ENCODE measurements at regions not wholly inside any gene's neighbourhood (a gene's known extent, or its start where the extent isn't known, plus 50 kb on each side); places are given as distances from the start of the nearest gene placed in this dataset.
A peak's percentile ranks its signal among the peaks of the same experiment; 100 is the strongest.

DNA sequence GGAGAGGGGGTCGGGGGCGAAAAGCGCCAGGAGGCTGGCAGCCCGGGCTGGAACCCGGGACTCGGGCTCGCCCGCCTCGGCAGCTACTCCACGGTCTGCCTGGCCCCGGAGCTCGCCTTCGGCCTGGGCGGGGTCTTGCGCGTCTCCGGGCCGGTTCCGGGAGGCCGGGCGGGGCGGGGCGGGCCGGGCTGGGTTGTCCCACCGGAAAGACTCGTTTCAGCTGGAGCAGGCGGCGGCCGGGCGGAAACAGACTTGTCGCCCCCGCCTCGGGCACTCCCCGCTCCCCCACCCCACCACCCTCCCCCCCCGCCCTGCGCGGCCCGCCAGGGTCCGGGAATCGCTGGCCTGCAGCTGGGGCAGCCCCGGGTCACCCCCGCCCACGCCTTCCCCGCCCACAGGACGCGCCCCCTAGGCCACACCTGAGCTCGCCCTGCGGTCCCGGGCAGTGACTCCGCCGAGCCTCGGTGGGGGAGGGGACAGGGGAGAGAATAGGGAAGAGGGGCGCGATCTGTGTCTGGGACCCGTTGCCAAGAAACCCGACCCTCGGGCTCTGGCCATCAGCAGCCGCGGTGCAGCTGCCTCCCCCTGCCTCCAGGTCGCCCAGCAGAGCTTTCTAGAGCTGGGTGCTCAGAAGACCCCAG lies 109.4 kb downstream of the KCTD15 start:
- Histone ChIP-seq H3K79me2 (ENCODE audit: insufficient read depth, low read length) (no peaks in the 10 kb centered on the region), H3K27me3 (ENCODE audit: control insufficient read depth in 2 of 2, insufficient read depth in 2 of 2, low read length in 2 of 2) (peaks cover 42 to 49% of the 10 kb centered on the region in 2 donors), H3K9me3 (replicated peaks in 1 of 2; ENCODE audit: control insufficient read depth in 1 of 2, insufficient read depth in 1 of 2, low read length in 2 of 2) (peaks cover 0 to 16% of the 10 kb centered on the region in 2 donors), H3K4me3 (replicated peaks in 1 of 3; ENCODE audit: low read depth in 2 of 3, low read length in 3 of 3) (no peak overlapping the region), H2AFZ (ENCODE audit: insufficient read depth, low read depth, low read length, poor library complexity, severe bottlenecking) (no peak overlapping the region), H3K4me2 (replicated peaks; ENCODE audit: extremely low read depth, low read length, poor library complexity, severe bottlenecking) (peak overlapping the region; percentile 34), H3K27ac (ENCODE audit: low read depth in 1 of 2, low read length in 2 of 2) (no peak overlapping the region), H3K4me1 (ENCODE audit: control insufficient read depth in 1 of 2, insufficient read depth in 2 of 2, low read length in 2 of 2) (peaks cover 0 to 4% of the 10 kb centered on the region in 2 donors), H3K9ac (ENCODE audit: insufficient read depth, low read length, poor library complexity, severe bottlenecking) (no peak overlapping the region), H4K20me1 (ENCODE audit: insufficient read depth, low read length) (no peaks in the 10 kb centered on the region), H3K36me3 (replicated peaks in 1 of 2; ENCODE audit: control insufficient read depth in 1 of 2, insufficient read depth in 2 of 2, low read length in 2 of 2) (no peaks in the 10 kb centered on the region)
- under 1% methylated on average over 27 of the region's 60 CpGs for WGBS (ENCODE audit: insufficient coverage)
- Mint-ChIP-seq H3K36me3 (no peaks in the 10 kb centered on the region), H3K4me3 (peak overlapping the region in 1 of 2 donors; percentile 85), H3K4me1 (peaks cover 6% of the 10 kb centered on the region), H3K9me3 (peaks cover 0 to 11% (median 5%) of the 10 kb centered on the region in 7 donors), H3K27ac (no peak overlapping the region), H3K27me3 (ENCODE audit: low read depth in 3 of 3) (peaks cover 49 to 68% (median 51%) of the 10 kb centered on the region in 3 donors)
- TF ChIP-seq CTCF (IDR thresholded peaks at IDR 0.05) = no peak
- intact Hi-C loops (cut with micrococcal nuclease) = no loop called here
- no peak for DNase-seq

- Mint-ChIP-seq H3K4me3 (peak overlapping the region in 1 of 2 donors; percentile 83), H3K4me1 (peaks cover 6% of the 10 kb centered on the region), H3K27ac (no peak overlapping the region), H3K9me3 (peaks cover 0 to 9% (median 4%) of the 10 kb centered on the region in 7 donors), H3K27me3 (ENCODE audit: low read depth in 3 of 3) (peaks cover 45 to 68% (median 51%) of the 10 kb centered on the region in 3 donors), H3K36me3 (no peaks in the 10 kb centered on the region)
- H3K79me2 ChIP-seq (ENCODE audit: insufficient read depth, low read length) = no peaks in the 10 kb centered on the region
- H3K4me2 ChIP-seq (replicated peaks; ENCODE audit: extremely low read depth, low read length, poor library complexity, severe bottlenecking) = no peak overlapping the region
- no peak for DNase-seq
- peaks cover 0 to 4% of the 10 kb centered on the region in 2 donors for H3K4me1 ChIP-seq (ENCODE audit: control insufficient read depth in 1 of 2, insufficient read depth in 2 of 2, low read length in 2 of 2)
- H2AFZ ChIP-seq (ENCODE audit: insufficient read depth, low read depth, low read length, poor library complexity, severe bottlenecking) = no peak overlapping the region
- H4K20me1 ChIP-seq (ENCODE audit: insufficient read depth, low read length) = no peaks in the 10 kb centered on the region
- TF ChIP-seq CTCF (IDR thresholded peaks at IDR 0.05) = no peak
- WGBS (ENCODE audit: insufficient coverage) = 5% methylated on average over 59 of the region's 59 CpGs
- peaks cover 0 to 16% of the 10 kb centered on the region in 2 donors for H3K9me3 ChIP-seq (replicated peaks in 1 of 2; ENCODE audit: control insufficient read depth in 1 of 2, insufficient read depth in 1 of 2, low read length in 2 of 2)
- peaks cover 42 to 49% of the 10 kb centered on the region in 2 donors for H3K27me3 ChIP-seq (ENCODE audit: control insufficient read depth in 2 of 2, insufficient read depth in 2 of 2, low read length in 2 of 2)
- H3K9ac ChIP-seq (ENCODE audit: insufficient read depth, low read length, poor library complexity, severe bottlenecking) = no peak overlapping the region
- intact Hi-C loops (cut with micrococcal nuclease) = no loop called here
- no peaks in the 10 kb centered on the region for H3K36me3 ChIP-seq (replicated peaks in 1 of 2; ENCODE audit: control insufficient read depth in 1 of 2, insufficient read depth in 2 of 2, low read length in 2 of 2)
- H3K27ac ChIP-seq (ENCODE audit: low read depth in 1 of 2, low read length in 2 of 2) = no peak overlapping the region
- no peak overlapping the region for H3K4me3 ChIP-seq (replicated peaks in 1 of 3; ENCODE audit: low read depth in 2 of 3, low read length in 3 of 3)
Observed at GRCh38 chr19:33906578-33907335, 110.1 kb downstream of the KCTD15 start.
